A673 (cell line): ENCODE measurements at regions not wholly inside any gene's neighbourhood (a gene's known extent, or its start where the extent isn't known, plus 50 kb on each side); places are given as distances from the start of the nearest gene placed in this dataset.

Experiments used
- BruUV-seq: library from RNA; stranded (reverse); fragments of 400-500 nt; replicated peaks from 2 replicates; lab custom pipeline; 2021; lab: Mats Ljungman, UMichigan
- CTCF ChIA-PET: fragments of 300-600 bp; sonication (Branson Sonifier 250); formaldehyde crosslinking; loops from one replicate; lab custom pipeline; 2022; ENCODE audit warnings: antibody characterized with exemption; lab: Charles Lee
- POLR2A ChIA-PET: fragments of 300-600 bp; sonication (Branson Sonifier 250); formaldehyde crosslinking; loops from one replicate; lab custom pipeline; 2022; ENCODE audit warnings: antibody characterized with exemption; ENCODE audit not compliant: low non-redundant PET; lab: Charles Lee
- DNase-seq: peaks from one replicate; pipeline ENCODE4 v3.0.0-alpha.2; 2015; ENCODE audit warnings: low spot score
- H3K27ac ChIP-seq: fragments of 200-600 bp; sonication (generic); 2 replicates; pipeline ENCODE4 v1.5.1; 2016; ENCODE audit warnings: mixed run types, low read depth, mild to moderate bottlenecking, mixed read lengths, antibody characterized with exemption, low read length; ENCODE audit not compliant: poor library complexity, severe bottlenecking
- H3K27me3 ChIP-seq: fragments of 200-600 bp; sonication (generic); replicated peaks from 2 replicates; pipeline ENCODE4 v1.6.1; 2017; ENCODE audit warnings: mixed run types, low read depth, mild to moderate bottlenecking, mixed read lengths, antibody characterized with exemption, low read length; ENCODE audit not compliant: insufficient read depth, poor library complexity
- H3K36me3 ChIP-seq: fragments of 200-600 bp; sonication (generic); 2 replicates; pipeline ENCODE4 v1.6.1; 2016; ENCODE audit warnings: mixed run types, mild to moderate bottlenecking, mixed read lengths, antibody characterized with exemption, low read length; ENCODE audit not compliant: insufficient read depth, poor library complexity, severe bottlenecking
- H3K4me1 ChIP-seq: fragments of 200-600 bp; sonication (generic); 2 replicates; pipeline ENCODE4 v1.6.1; 2017; ENCODE audit warnings: mixed run types, mild to moderate bottlenecking, mixed read lengths, antibody characterized with exemption, low read length; ENCODE audit not compliant: insufficient read depth, poor library complexity, severe bottlenecking
- H3K4me3 ChIP-seq: fragments of 200-600 bp; sonication (generic); 2 replicates; pipeline ENCODE4 v1.5.1; 2016; ENCODE audit warnings: low read depth, mixed run types, mild to moderate bottlenecking, mixed read lengths, low read length; ENCODE audit not compliant: poor library complexity, severe bottlenecking
- H3K9me3 ChIP-seq: fragments of 200-600 bp; sonication (generic); 2 replicates; pipeline ENCODE4 v1.6.1; 2016; ENCODE audit warnings: mixed run types, low read depth, mild to moderate bottlenecking, mixed read lengths, antibody characterized with exemption, low read length; ENCODE audit not compliant: poor library complexity, severe bottlenecking
- EZH2 ChIP-seq: fragments of 200-600 bp; sonication (generic); IDR thresholded peaks from 2 replicates; pipeline ENCODE4 v1.6.1; 2017; ENCODE audit warnings: borderline replicate concordance, low read depth, mild to moderate bottlenecking, mixed read lengths, antibody characterized with exemption, low read length; ENCODE audit not compliant: poor library complexity, severe bottlenecking
- intact Hi-C: fragments of 100-400 bp; cut with micrococcal nuclease; formaldehyde crosslinking; loops from one replicate; pipeline ENCODE4 v1.10.0; 2022; ENCODE audit not compliant: unreplicated experiment
- TF ChIP-seq, protein P1 (sequence below): fragments of 300-800, 200-600 bp; sonication (generic); conservative IDR thresholded peaks from 2 replicates; pipeline ENCODE4 v1.5.1; 2017; ENCODE audit warnings: low read depth, mild to moderate bottlenecking, antibody characterized with exemption, low read length, moderate library complexity, mixed read lengths

- no peak overlapping the region for H3K4me3 ChIP-seq
- no peak for TF ChIP-seq EZH2
- TF ChIP-seq, protein P1, sequence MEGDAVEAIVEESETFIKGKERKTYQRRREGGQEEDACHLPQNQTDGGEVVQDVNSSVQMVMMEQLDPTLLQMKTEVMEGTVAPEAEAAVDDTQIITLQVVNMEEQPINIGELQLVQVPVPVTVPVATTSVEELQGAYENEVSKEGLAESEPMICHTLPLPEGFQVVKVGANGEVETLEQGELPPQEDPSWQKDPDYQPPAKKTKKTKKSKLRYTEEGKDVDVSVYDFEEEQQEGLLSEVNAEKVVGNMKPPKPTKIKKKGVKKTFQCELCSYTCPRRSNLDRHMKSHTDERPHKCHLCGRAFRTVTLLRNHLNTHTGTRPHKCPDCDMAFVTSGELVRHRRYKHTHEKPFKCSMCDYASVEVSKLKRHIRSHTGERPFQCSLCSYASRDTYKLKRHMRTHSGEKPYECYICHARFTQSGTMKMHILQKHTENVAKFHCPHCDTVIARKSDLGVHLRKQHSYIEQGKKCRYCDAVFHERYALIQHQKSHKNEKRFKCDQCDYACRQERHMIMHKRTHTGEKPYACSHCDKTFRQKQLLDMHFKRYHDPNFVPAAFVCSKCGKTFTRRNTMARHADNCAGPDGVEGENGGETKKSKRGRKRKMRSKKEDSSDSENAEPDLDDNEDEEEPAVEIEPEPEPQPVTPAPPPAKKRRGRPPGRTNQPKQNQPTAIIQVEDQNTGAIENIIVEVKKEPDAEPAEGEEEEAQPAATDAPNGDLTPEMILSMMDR, result no peak
- ChIA-PET CTCF (no interaction called here), POLR2A (interaction anchor here (0.5 kb wide), 1 partner anchor 234 kb away, joined by 3 read pairs; no protein-coding TSS in a partner anchor)
- H3K9me3 ChIP-seq, result no peaks in the 10 kb centered on the region
- H3K27me3 ChIP-seq, result no peaks in the 10 kb centered on the region
- H3K4me1 ChIP-seq, result peaks cover 9% of the 10 kb centered on the region
- intact Hi-C loops, result no loop called here
- no TSS peak for BruUV-seq
- no peaks in the 10 kb centered on the region for H3K36me3 ChIP-seq
- no peak for DNase-seq
- no peak overlapping the region for H3K27ac ChIP-seq
Observed at GRCh38 chr6:112745765-112746164, 398.6 kb downstream of the RFPL4B start.

- Histone ChIP-seq H3K4me1 (no peaks in the 10 kb centered on the region), H3K36me3 (no peaks in the 10 kb centered on the region), H3K27ac (no peak overlapping the region), H3K4me3 (no peak overlapping the region), H3K27me3 (no peaks in the 10 kb centered on the region), H3K9me3 (no peaks in the 10 kb centered on the region)
- ChIA-PET POLR2A (no interaction called here), CTCF (no interaction called here)
- BruUV-seq, result no TSS peak
- intact Hi-C loops, result no loop called here
- TF ChIP-seq, protein P1, result no peak
- TF ChIP-seq EZH2, result no peak
- DNase-seq, result no peak
Observed at GRCh38 chr6:112749673-112750072, 402.5 kb downstream of the RFPL4B start.

DNA sequence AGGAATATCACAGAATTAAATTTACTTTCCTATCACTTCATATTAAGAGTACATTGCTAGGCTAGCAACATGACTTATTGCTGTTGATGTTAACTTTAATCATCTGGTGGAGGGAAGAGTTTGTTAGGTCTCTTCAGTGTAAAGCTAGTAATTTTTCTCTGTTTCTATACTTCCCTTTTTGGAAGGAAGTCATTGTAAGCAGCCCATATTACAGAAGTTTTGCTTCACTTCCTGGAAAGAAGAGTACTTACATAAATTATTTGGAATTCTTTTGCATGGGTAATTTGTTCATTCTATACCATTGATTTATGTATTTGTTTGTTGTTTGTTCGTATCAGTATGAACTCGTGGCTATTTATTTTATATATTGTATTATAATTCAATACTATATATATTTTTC, 405.2 kb downstream of the RFPL4B start:
- Histone ChIP-seq H3K4me3 (no peak overlapping the region), H3K36me3 (no peaks in the 10 kb centered on the region), H3K27me3 (no peaks in the 10 kb centered on the region), H3K9me3 (no peaks in the 10 kb centered on the region), H3K27ac (no peak overlapping the region), H3K4me1 (no peaks in the 10 kb centered on the region)
- no peak for DNase-seq
- BruUV-seq, result no TSS peak
- intact Hi-C loops, result no loop called here
- TF ChIP-seq, protein P1, result no peak
- TF ChIP-seq EZH2, result no peak
- ChIA-PET CTCF (no interaction called here), POLR2A (no interaction called here)
